Ishikawa (cell line): ENCODE measurements at regions not wholly inside any gene's neighbourhood (a gene's known extent, or its start where the extent isn't known, plus 50 kb on each side); places are given as distances from the start of the nearest gene placed in this dataset.

Experiments used
- CEBPB ChIP-seq: IDR thresholded peaks from 2 replicates; pipeline ENCODE4 v1.6.1; 2012
- CREB1 ChIP-seq: IDR thresholded peaks from 2 replicates; pipeline ENCODE4 v1.6.1; 2012; ENCODE audit warnings: low read depth
- FOXM1 ChIP-seq: IDR thresholded peaks from 2 replicates; pipeline ENCODE4 v1.6.1; 2012; ENCODE audit warnings: low read depth, borderline replicate concordance
- NFIC ChIP-seq: IDR thresholded peaks from 2 replicates; pipeline ENCODE4 v1.6.1; 2012
- RAD21 ChIP-seq: IDR thresholded peaks from 2 replicates; pipeline ENCODE4 v1.6.1; 2012; ENCODE audit warnings: low read depth
- TAF1 ChIP-seq: IDR thresholded peaks from 2 replicates; pipeline ENCODE4 v1.6.1; 2012; ENCODE audit warnings: low read depth, mild to moderate bottlenecking
- TEAD4 ChIP-seq: IDR thresholded peaks from 2 replicates; pipeline ENCODE4 v1.6.1; 2012
- YY1 ChIP-seq: IDR thresholded peaks from 2 replicates; pipeline ENCODE4 v1.6.1; 2012; ENCODE audit warnings: low read depth
- ZBTB7A ChIP-seq: IDR thresholded peaks from 2 replicates; pipeline ENCODE4 v1.6.1; 2012; ENCODE audit warnings: low read depth
- TF ChIP-seq, protein P1 (sequence below): IDR thresholded peaks from 2 replicates; pipeline ENCODE4 v1.6.1; 2012
- TF ChIP-seq, protein P2 (sequence below): IDR thresholded peaks from 2 replicates; pipeline ENCODE4 v1.6.1; 2012
- TF ChIP-seq, protein P3 (sequence below): IDR thresholded peaks from 2 replicates; pipeline ENCODE4 v1.6.1; 2012; ENCODE audit warnings: low read depth, mild to moderate bottlenecking

DNA sequence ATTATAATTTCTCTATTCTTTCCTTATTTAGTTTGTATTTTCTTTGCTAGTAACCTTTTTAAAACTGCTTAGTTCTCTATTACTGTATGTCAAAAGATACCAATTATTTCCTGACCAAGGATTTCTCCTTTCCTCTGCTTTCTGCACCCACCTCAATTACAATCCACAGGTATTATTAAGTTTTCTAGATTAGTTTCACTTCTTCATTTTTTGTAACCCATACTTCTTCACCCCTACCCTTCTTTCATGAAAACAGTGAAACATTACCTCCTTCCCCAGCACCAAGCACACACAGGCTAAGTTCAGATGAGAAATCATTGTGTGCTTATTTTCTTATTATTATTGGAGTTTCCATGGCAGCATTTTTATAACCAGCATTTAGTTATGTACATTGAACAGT is 318.5 kb upstream of the MDGA2 start:
- TF ChIP-seq, protein P1, sequence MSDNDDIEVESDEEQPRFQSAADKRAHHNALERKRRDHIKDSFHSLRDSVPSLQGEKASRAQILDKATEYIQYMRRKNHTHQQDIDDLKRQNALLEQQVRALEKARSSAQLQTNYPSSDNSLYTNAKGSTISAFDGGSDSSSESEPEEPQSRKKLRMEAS, result no peak
- TF ChIP-seq, protein P2, sequence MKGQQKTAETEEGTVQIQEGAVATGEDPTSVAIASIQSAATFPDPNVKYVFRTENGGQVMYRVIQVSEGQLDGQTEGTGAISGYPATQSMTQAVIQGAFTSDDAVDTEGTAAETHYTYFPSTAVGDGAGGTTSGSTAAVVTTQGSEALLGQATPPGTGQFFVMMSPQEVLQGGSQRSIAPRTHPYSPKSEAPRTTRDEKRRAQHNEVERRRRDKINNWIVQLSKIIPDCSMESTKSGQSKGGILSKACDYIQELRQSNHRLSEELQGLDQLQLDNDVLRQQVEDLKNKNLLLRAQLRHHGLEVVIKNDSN, result no peak
- TF ChIP-seq, protein P3, sequence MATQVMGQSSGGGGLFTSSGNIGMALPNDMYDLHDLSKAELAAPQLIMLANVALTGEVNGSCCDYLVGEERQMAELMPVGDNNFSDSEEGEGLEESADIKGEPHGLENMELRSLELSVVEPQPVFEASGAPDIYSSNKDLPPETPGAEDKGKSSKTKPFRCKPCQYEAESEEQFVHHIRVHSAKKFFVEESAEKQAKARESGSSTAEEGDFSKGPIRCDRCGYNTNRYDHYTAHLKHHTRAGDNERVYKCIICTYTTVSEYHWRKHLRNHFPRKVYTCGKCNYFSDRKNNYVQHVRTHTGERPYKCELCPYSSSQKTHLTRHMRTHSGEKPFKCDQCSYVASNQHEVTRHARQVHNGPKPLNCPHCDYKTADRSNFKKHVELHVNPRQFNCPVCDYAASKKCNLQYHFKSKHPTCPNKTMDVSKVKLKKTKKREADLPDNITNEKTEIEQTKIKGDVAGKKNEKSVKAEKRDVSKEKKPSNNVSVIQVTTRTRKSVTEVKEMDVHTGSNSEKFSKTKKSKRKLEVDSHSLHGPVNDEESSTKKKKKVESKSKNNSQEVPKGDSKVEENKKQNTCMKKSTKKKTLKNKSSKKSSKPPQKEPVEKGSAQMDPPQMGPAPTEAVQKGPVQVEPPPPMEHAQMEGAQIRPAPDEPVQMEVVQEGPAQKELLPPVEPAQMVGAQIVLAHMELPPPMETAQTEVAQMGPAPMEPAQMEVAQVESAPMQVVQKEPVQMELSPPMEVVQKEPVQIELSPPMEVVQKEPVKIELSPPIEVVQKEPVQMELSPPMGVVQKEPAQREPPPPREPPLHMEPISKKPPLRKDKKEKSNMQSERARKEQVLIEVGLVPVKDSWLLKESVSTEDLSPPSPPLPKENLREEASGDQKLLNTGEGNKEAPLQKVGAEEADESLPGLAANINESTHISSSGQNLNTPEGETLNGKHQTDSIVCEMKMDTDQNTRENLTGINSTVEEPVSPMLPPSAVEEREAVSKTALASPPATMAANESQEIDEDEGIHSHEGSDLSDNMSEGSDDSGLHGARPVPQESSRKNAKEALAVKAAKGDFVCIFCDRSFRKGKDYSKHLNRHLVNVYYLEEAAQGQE, result no peak
- TF ChIP-seq RAD21, result no peak
- TF ChIP-seq YY1, result no peak
- TF ChIP-seq FOXM1, result no peak
- no peak for TF ChIP-seq TAF1
- no peak for TF ChIP-seq TEAD4
- TF ChIP-seq CREB1, result no peak
- no peak for TF ChIP-seq ZBTB7A
- TF ChIP-seq NFIC, result no peak
- no peak for TF ChIP-seq CEBPB
